GM12878 (cell line): ENCODE measurements at regions not wholly inside any gene's neighbourhood (a gene's known extent, or its start where the extent isn't known, plus 50 kb on each side); places are given as distances from the start of the nearest gene placed in this dataset.

Source experiments
- HDGF ChIP-seq: fragments of 450-650 bp; IDR thresholded peaks from 2 replicates; pipeline ENCODE4 v1.6.1; 2016; ENCODE audit warnings: antibody characterized with exemption
- SMC3 ChIP-seq: IDR thresholded peaks from 2 replicates; pipeline ENCODE4 v1.6.1; 2011; ENCODE audit warnings: low read length, improper control_type of control experiment, borderline replicate concordance
- SP1 ChIP-seq: IDR thresholded peaks from one replicate; pipeline ENCODE4 v1.6.1; 2011; ENCODE audit warnings: low read depth, low read length
- TF ChIP-seq, protein P1 (sequence below): fragments of 450-650 bp; IDR thresholded peaks from 2 replicates; pipeline ENCODE4 v1.6.1; 2017; ENCODE audit warnings: mild to moderate bottlenecking, moderate library complexity
- TF ChIP-seq, protein P2 (sequence below): IDR thresholded peaks from 2 replicates; pipeline ENCODE4 v1.6.1; 2011; ENCODE audit warnings: borderline replicate concordance, low read depth, mild to moderate bottlenecking, moderate library complexity, low read length; ENCODE audit not compliant: insufficient read depth, poor library complexity, severe bottlenecking

DNA sequence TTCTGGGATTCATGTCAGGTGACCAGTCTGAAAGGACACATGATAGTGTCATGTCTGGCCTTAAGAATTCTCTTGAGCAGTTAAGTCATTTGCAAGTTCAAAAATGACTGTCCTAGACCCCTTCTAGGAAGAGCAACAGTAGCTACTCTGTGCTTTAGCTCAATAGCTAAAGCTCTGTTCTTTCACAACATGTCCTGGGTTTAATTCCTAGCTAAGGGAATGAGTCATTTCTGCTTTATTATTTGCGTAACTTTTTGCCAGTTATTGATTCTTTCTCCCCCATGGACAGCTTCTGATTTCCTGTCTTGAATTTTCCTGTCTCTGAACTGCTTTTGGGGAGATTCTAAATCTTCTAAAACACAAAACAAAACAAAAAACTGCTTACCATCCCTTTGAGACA lies 1055.8 kb upstream of the DIAPH2 start:
- TF ChIP-seq SP1 (no peak), HDGF (no peak), SMC3 (no peak)
- TF ChIP-seq, protein P1, sequence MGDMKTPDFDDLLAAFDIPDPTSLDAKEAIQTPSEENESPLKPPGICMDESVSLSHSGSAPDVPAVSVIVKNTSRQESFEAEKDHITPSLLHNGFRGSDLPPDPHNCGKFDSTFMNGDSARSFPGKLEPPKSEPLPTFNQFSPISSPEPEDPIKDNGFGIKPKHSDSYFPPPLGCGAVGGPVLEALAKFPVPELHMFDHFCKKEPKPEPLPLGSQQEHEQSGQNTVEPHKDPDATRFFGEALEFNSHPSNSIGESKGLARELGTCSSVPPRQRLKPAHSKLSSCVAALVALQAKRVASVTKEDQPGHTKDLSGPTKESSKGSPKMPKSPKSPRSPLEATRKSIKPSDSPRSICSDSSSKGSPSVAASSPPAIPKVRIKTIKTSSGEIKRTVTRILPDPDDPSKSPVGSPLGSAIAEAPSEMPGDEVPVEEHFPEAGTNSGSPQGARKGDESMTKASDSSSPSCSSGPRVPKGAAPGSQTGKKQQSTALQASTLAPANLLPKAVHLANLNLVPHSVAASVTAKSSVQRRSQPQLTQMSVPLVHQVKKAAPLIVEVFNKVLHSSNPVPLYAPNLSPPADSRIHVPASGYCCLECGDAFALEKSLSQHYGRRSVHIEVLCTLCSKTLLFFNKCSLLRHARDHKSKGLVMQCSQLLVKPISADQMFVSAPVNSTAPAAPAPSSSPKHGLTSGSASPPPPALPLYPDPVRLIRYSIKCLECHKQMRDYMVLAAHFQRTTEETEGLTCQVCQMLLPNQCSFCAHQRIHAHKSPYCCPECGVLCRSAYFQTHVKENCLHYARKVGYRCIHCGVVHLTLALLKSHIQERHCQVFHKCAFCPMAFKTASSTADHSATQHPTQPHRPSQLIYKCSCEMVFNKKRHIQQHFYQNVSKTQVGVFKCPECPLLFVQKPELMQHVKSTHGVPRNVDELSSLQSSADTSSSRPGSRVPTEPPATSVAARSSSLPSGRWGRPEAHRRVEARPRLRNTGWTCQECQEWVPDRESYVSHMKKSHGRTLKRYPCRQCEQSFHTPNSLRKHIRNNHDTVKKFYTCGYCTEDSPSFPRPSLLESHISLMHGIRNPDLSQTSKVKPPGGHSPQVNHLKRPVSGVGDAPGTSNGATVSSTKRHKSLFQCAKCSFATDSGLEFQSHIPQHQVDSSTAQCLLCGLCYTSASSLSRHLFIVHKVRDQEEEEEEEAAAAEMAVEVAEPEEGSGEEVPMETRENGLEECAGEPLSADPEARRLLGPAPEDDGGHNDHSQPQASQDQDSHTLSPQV: no peak
- TF ChIP-seq, protein P2, sequence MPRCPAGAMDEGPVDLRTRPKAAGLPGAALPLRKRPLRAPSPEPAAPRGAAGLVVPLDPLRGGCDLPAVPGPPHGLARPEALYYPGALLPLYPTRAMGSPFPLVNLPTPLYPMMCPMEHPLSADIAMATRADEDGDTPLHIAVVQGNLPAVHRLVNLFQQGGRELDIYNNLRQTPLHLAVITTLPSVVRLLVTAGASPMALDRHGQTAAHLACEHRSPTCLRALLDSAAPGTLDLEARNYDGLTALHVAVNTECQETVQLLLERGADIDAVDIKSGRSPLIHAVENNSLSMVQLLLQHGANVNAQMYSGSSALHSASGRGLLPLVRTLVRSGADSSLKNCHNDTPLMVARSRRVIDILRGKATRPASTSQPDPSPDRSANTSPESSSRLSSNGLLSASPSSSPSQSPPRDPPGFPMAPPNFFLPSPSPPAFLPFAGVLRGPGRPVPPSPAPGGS: no peak
